HG03432 (cell line): ENCODE measurements at regions not wholly inside any gene's neighbourhood (a gene's known extent, or its start where the extent isn't known, plus 50 kb on each side); places are given as distances from the start of the nearest gene placed in this dataset.
A peak's percentile ranks its signal among the peaks of the same experiment; 100 is the strongest.
"Not testable (repeated sequence)": the region's sequence is repeated elsewhere in the genome, so short reads cannot be mapped to it uniquely, and the experiment has no call there.

Source experiments
- ATAC-seq: cut with Tn5 transposase; IDR thresholded peaks from one replicate; pipeline ENCODE4 v1.9.1; 2021; ENCODE audit warnings: mild to moderate bottlenecking, moderate library complexity; ENCODE audit not compliant: unreplicated experiment

GRCh38 chr10:80741278-80741677, 203.6 kb downstream of the SH2D4B start:
- no peak for ATAC-seq

GRCh38 chr10:80750268-80750667, 212.6 kb downstream of the SH2D4B start:
- ATAC-seq = no peak

GRCh38 chr10:80751940-80752339, 214.2 kb downstream of the SH2D4B start:
- no peak for ATAC-seq

GRCh38 chr10:80753612-80754011, 215.9 kb downstream of the SH2D4B start:
- no peak for ATAC-seq

- no peak for ATAC-seq
Measured at GRCh38 chr10:80755893-80756292, 218.2 kb downstream of the SH2D4B start.

- no peak for ATAC-seq
Measured at GRCh38 chr10:80759693-80760092, 222.0 kb downstream of the SH2D4B start.

- peak; percentile 74 for ATAC-seq
Measured at GRCh38 chr10:80760914-80761371, 223.2 kb downstream of the SH2D4B start.

GRCh38 chr10:80767963-80768362, 230.3 kb downstream of the SH2D4B start:
- no peak for ATAC-seq

GRCh38 chr10:80769700-80770160, 232.0 kb downstream of the SH2D4B start:
- ATAC-seq = no peak

- ATAC-seq = no peak
Measured at GRCh38 chr10:80770239-80770638, 232.5 kb downstream of the SH2D4B start.

GRCh38 chr10:80771285-80771684, 233.6 kb downstream of the SH2D4B start:
- ATAC-seq = no peak

GRCh38 chr10:80771902-80772555, 234.3 kb downstream of the SH2D4B start:
- ATAC-seq = no peak

- ATAC-seq = no peak
Measured at GRCh38 chr10:80772596-80772995, 234.9 kb downstream of the SH2D4B start.

- no peak for ATAC-seq
Measured at GRCh38 chr10:80784695-80785094, 247.0 kb downstream of the SH2D4B start.

- ATAC-seq = no peak
Measured at GRCh38 chr10:80786322-80786721, 248.6 kb downstream of the SH2D4B start.

- no peak for ATAC-seq
Measured at GRCh38 chr10:80787952-80788351, 250.2 kb downstream of the SH2D4B start.

GRCh38 chr10:80794994-80795393, 257.3 kb downstream of the SH2D4B start:
- no peak for ATAC-seq

GRCh38 chr10:80805343-80806020, 267.8 kb downstream of the SH2D4B start:
- no peak for ATAC-seq

- no peak for ATAC-seq
Measured at GRCh38 chr10:80814147-80814652, 276.5 kb downstream of the SH2D4B start.

- no peak for ATAC-seq
Measured at GRCh38 chr10:80829151-80829550, 291.4 kb downstream of the SH2D4B start.

- ATAC-seq = no peak
Measured at GRCh38 chr10:80829562-80829961, 291.9 kb downstream of the SH2D4B start.

- not testable (repeated sequence) for ATAC-seq
Measured at GRCh38 chr10:80832693-80833092, 295.0 kb downstream of the SH2D4B start.
